ENCODE measurements at regions not wholly inside any gene's neighbourhood (a gene's known extent, or its start where the extent isn't known, plus 50 kb on each side); places are given as distances from the start of the nearest gene placed in this dataset.

DNA sequence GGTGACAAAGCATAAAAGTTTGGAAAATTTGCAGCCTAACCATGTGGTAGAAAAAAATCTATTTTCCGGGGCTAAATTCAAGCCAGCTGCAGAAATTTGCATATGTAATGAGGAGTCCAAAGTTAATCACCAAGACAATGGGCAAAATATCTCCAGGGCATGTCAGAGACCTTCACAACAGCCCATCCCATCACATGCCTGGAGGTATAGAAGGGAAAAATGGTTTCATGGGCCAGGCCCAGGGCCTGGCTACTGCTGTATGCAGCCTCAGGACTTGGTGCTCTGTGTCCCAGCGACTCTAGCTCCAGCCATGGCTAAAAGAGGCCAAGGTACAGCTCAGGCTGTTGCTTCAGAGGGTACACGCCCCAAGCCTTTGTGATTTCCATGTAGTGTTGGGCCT is 655.8 kb upstream of the MGAT4C start:
- DNase-seq, result no peak

DNA sequence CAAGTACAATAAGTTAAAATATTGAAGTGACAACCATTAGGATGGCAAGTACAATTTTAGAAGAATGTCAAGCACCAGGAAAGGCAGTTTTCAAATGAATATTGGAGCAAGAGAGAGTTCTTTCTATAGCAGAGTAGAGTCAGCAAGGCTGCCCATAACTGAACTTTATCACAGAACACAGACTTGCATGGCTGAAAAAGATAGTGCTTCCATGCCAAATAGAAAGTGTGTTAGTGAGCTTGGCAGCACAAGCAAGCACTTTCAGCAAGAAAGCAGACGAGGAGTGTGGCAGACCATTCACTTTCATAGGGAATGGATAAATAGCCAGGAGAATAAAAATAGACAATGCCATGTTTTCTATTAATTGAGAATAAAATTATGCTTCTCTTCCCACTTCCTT is 647.0 kb upstream of the MGAT4C start:
- no peak for DNase-seq

DNA sequence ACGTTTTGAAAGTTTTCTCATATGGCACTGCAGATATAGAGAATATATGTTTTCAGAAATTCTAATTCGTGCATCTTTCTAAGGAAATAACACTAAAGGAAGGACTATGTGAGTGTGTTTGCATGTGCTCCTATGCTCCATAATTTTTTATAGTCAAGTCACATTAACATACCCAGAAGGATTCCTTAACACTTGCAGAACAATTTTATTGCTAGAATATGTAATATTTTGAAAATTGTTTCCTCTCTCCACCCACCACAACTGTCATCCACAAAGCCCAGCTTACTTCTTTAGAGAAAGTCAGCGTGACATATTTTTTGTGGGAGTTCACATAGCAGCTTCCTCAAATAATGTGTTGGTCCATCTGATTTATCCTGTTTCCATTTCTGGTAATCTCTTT is 604.6 kb upstream of the MGAT4C start:
- no peak for DNase-seq

DNA sequence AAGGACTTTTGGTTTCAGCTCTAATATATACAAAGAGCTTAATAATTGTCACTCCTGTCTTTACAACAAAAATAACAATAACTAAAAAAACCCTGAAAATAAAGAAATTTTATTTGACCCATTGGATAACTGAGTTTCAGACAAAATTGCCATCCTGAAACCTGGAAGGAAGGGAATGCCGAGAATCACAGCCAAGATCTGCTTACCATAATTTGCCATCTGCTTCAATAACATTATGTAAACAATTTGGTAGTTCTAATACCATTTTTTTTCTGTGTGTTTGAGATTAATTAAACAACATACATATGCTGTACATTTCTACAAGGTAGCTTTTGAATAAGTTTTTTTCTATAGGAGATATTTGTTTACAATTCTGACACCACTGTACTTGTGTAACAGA is 596.3 kb upstream of the MGAT4C start:
- no peak for DNase-seq

DNA sequence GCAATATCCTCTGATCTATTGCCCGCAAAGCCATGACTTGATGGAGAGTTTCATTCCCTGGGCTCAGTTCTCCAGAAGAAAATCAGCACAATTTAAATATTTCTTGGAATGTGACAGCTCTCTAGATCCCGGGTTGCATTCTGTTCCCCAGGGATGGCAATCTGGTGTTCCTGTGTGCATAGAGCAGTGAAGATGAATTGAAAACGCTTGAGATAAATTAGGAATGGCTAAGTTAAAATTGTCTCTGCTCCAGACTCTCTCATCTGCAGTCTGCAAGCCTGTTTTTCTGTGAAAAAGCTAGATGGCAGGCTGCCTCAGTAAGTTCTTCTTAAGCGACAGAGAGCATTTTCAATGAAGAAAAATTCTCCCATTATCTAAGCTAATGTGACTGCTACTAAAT is 582.5 kb upstream of the MGAT4C start:
- no peak for DNase-seq

DNA sequence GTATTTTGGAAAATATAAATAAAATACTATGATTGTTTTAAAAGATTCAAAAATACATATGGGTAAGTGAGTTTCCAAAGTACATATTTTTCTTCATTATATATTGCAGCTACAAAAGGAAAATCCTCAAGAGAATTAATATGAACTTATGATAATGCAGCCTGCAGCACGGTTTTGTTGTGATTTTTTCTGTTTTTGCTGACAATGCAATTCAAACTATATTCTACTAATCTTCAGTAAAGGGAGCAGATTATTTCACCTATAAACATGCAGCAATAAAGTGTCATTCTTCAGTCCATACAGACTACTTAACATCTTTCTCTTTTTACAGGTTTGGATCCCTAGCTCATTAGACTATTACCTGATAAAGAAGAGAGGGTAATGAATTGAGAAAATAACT is 582.1 kb upstream of the MGAT4C start:
- DNase-seq, result no peak

DNA sequence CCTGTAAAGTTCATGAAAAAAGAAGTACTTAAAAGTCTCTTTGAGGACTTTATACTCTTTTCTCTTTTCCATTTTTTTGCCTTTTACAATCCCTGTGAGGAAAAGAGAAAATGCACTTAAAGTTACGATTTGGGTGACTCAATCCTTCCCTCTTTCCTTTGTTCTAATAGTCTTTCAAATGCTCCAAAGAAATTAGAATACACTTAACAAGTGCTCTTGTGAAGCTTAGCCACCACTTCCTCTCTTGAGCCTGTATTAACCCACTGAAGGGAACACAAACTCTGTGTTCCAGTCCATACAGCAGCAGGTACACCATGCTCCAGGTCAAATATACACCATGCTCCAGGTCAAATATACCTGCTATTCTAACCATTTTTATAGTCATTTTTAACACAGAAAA is 581.1 kb upstream of the MGAT4C start:
- no peak for DNase-seq

DNA sequence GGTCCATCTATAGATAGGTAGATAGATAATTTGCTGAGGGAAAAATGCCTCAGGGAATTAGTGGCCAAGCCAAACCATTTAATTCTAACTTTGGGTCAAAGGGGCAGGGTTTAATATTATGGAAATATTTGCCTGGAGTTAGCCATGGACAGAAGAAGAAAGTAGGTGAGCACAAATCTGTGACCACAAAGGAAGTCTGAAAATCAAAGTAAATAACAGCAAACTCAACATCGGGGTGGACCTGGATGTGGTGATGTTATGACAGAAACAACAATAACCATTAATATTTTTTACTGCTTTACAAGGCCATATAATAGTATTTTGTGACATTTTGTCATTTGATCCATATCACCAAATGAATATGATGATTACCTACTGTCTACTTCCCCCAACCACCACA is 578.0 kb upstream of the MGAT4C start:
- no peak for DNase-seq

DNA sequence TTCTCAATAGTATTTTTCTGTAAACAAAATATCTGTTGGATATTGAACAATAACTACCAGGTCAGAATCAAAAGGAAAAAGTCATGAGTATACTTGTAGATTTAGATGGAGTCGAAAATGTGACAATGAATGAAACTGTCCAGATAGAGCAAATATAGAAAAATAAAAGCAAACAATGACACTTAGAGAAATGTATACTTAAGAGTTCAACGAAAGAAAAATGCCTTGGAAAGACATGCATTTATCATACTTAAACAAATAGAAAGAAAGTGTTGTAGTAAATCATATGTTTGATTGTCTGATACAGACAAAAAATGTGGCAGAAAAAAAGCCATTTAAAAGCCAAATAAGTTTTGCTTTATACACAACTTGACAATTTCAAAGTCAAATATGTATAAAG is 571.2 kb upstream of the MGAT4C start:
- no peak for DNase-seq

DNA sequence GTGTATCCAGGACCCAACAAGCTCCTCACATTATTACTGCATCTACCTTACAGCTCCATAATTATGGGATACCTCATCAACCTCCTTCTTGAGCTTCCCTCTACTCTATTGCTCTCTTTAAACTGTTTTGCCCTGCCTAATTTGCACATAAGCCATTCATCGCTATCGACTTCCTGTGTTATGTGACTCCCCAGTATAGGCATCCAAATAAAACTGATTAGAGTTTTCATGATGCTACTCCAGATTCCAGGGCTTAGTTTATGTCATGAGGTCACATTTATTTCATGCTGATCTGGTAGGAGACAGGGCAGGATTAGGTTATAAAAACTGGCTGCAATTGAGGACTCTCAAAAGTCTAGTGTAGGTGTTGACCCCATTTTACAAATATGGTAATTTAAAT is 569.9 kb upstream of the MGAT4C start:
- DNase-seq, result no peak

DNA sequence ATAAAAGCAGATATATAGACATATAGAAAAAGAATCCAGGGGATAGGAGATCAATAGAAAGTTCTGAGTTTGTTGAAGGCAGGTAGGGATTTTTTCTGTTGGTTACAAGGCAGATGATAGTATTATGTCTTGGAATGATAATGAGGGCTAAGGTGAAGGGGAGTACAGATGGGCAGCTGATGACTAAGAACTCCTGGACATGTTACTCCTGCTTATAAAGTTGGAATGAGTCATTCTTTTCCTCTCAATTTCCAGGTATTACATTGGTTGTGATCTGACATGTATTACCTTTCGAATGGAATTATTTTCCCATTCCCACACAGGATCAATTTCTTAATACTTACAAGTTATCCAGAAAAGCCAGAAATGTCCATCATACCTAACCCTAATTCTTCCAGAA is 545.2 kb upstream of the MGAT4C start:
- DNase-seq, result no peak

DNA sequence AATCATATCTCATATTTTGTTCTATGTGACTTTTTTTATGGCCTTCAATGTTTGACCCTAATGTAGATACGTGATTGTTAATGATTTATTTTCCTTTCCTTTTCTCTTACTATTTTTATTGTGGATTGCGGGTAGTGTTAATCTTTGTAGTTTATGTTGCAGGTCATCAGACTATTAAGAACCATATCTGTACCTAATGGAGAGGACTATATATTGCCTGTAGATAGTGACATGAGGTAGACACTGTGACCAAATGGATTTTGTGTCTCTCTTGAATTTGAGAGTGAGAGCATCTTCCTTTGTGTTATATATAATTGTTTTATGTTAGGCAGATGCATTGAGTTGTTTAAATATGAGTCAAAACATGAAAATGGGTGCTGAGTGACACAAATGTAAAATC is 543.4 kb upstream of the MGAT4C start:
- DNase-seq, result no peak

DNA sequence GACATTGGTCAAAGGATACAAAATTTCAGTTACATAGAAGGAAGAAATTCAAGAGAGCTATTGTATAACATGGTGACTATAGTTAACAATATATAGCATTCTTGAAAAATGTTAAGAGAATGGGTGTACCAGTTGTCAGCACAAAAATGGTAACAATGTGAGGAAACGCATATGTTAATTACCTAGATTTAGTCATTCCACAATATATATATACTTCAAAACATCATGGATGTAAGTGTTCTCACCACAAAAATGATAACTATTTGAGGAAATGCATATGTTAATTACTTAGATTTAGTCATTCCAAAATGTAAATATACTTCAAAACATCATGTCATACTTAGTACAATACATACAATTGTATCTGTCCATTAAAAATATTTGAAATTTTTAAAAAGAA is 540.4 kb upstream of the MGAT4C start:
- DNase-seq, result no peak

DNA sequence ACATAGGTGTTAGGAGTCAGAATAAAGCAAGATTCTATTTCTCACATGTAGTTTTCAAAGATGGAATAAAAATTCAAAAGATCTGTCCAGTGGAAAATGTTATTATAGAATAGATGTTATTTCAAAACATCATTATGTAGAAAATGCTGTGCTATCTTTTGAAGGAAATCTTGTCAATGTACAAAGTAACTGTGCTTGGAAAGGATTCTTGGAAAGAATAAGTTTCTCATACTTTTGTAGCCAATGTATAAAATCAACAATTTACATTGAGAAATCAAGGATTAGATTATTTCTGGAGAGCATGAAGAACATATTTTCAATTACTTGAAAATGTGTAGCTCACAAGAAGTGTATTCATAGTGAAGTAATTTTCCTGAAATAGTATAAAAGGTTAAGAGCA is 532.5 kb upstream of the MGAT4C start:
- DNase-seq, result no peak

DNA sequence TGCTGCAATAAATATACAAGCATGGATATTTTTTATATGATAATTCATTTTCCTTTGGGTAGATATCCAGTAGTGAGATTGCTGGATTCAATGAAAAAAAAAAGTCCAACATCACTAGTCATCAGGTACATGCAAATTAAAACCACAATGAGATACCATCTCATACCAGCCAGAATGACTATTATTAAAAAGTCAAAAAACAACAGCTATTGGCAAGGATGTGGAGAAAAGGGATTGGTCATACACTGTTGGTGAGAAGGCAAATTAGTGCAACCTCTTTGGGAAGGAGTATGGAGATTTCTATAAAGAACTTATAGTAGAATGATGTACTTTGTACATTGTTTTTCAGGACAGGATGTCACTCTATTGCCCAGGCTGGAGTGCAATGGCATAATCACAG is 531.2 kb upstream of the MGAT4C start:
- no peak for DNase-seq

DNA sequence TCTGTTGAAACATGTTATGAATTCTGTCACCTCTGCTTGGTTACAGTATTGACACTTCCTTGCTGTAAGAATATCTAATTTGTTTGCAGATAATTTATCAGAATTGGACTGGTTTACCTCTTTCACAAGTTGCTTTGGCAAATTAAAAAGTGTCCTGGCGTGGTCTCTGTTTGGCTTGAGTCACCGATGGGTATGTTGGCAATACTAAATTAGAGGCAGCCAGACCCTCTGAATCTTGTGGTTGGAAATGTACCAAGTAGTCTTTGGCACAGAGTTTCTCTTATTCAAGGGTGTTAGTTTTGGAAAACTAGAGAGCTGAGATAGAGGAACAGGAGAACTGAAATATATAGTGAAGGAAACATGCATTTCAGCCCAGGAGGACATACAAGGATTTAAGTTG is 521.1 kb upstream of the MGAT4C start:
- DNase-seq, result no peak

DNA sequence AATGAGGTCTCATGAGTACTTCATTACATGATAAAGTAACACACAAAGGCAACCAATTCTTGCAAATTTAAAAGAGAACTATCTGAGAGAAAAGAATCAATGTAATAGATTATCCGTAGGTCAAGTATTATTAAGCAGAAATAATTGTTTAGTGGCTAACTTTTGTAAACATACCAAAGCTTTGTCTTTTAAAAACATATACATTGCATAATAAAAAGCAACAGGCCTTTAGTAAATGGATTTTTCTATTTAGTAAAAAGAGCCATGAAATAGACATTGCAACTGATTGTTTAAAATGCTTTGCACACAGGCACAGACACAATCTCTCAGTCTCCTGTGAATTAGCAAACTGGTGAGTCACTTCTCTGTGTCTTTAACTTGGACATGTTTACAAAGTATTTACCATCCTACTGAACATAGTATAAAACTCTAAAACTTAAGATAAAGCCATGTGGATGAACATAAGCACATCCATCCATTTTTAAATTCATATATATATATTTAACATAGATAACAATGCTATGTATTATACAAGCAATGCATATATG is 518.7 kb upstream of the MGAT4C start:
- no peak for DNase-seq

DNA sequence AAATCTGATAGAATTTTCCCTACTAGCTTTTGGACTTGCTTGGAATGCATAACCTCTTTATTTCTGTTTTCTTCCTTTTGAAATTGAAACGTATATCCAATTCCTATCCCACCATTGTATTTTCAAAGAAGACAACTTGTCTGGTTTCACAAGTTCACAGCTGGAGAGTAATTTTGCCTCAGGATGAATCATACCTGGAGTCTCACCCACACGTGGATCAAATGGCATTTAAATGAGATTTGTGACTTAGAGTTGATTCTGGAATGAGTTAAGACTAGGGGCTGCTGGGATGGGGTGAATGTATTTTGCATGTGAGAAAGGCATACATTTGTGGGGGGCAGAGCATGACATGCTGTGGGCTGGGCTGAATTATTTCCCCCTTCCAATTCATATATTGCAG is 516.5 kb upstream of the MGAT4C start:
- no peak for DNase-seq

DNA sequence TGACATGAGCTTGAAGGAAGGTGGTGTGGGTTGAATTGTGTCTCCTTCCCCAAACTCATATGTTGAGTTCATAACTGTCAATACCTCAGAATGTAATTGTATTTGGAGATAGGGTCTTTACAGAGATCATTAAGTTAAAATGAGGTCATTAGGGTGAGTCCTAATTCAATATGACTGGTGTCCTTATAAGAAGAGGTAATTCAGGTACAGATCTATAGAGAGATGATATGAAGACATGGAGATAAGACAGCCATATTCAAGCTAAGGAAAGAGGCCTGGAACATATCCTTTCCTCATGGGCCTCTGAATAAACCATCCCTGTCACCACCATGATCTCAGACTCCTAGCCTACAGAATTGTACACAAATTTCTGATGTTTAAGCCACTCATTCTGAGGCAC is 514.7 kb upstream of the MGAT4C start:
- DNase-seq, result no peak

DNA sequence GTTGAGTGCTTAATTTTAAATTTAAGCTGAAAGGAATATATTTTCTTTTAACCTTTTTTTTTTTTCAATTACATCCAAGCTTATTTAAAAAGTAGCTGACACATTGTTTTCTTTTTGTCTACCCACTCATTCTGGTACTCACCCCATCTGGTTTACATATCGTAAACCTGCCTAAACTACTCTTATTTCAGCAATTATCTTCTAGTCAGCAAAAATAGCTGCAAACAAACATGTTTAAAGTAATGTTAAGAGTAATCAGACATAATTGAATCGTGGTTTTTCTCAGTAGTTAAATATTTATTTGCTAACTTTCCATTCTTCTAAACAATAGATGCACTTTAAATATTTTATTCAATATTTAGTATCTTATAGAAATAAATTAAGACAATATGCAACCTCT is 492.7 kb upstream of the MGAT4C start:
- no peak for DNase-seq

DNA sequence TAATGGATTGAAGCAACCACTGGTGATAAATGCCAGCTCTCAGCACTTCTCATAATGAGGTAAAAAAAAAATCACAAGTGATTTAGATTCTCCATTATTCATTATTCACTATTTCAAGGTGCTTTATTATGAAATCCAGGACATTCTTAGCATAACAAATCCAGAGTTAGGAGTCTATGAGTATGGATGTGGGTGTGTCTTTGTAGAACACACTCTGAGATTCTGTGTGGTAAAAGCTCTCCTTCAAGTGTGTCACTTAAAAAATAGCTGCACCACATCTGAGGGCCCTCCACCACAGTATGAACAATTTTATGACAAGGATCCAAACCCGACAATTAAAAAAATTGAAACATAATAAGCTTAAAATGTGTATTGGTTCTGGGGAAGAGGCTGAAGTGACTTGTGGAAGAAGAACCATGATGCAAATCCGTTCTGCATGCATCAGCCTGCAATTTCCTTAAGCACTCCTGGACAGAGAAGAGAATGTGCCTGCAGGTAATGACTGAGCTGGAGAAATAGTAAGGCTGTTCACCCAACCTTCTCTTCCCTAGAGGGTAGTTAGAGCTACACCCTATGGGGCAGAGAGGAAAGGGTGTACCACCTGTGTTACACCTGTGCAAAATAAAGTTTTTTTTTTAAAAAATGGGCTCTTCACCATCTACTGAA is 488.5 kb upstream of the MGAT4C start:
- DNase-seq, result no peak

DNA sequence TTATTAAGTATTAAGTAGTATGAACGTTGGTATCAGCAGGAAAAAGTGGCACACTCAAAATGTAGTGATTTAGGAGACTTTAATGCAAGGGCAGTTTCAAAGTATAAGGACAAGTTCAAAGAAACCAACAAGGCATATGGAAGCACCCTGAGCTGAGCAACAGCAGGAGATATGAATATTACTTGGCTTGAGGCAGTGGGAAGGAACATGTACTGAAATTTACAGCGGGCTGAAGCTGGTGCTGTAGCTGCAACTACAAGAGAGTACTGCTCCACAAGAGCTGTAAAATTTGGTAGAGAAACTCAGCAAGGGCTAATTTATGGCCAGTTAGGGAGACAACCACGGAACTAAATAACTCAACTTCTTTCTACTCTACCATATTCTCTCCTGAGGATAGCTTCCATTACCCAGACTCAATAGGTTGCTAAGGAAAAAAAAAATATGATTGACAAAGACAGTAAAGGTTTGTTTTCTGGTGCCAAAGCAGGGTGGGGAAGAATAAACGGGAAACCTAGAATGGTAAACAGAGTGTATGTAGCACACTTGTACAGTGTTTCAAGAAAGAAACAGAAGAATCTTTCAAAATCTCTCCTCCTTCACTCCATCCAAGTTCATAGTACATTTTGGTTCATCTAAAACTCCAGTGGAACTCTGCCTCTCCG is 487.8 kb upstream of the MGAT4C start:
- no peak for DNase-seq

DNA sequence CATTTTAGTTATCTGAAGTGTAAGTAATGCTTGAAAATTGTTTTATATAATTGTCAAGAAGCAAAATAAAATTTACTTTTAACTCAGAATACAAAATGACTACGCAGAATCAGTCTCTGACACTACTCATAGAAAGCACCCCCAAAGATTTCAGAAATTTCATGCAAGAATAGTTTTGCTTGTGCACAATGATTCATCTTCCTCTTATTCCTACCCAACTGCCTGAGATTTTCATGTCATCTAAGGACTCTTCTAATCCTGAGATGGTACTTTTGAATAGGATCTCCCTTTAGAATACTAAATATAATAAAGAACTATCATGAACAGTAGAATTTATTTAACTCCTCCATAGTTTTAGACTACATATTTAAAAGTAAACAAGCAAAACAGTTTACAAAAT is 485.3 kb upstream of the MGAT4C start:
- DNase-seq, result no peak

DNA sequence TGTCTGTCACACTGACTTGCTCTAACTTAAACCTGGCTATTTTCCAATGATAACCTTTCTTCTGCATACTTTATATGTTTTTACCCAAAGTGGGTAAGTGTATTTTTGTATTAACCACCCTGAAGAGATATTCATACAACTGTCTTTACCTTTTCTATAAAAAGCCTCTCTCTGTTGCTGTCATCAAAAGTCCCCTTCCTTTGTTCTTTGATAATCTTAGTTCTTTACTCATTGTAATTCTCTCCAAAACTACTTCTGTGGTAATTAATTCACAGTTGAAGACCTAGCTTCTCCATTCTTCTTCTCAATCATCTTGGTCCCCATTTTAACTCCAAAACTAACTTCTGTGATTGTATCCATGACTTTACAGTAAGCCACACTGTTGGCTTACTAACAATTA is 479.7 kb upstream of the MGAT4C start:
- DNase-seq, result no peak

DNA sequence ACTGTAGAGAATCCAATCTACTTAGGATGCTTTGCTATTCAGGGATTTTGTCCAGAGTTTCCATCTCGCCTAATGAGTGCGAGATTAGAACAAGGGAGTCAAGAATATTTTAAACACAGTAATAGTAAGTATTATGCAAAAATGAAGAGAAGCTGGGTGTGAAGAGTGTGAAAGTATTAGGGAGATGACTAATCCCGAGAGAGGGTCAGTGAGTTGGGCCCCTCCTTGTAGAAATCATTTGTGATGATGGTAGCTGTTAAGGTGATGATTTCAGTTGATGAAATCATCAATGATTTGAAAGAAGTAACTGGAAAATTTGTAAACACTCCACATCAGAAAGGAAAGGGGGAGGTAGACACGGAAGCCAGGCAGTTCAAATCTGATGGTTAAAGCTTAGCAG is 478.9 kb upstream of the MGAT4C start:
- no peak for DNase-seq
